HG02642 (cell line): ENCODE measurements at regions not wholly inside any gene's neighbourhood (a gene's known extent, or its start where the extent isn't known, plus 50 kb on each side); places are given as distances from the start of the nearest gene placed in this dataset.

Source experiments
- ATAC-seq: cut with Tn5 transposase; IDR thresholded peaks from one replicate; pipeline ENCODE4 v1.9.1; 2021; ENCODE audit warnings: mild to moderate bottlenecking; ENCODE audit not compliant: unreplicated experiment, poor library complexity

- ATAC-seq = no peak
Observed at GRCh38 chr12:88408823-88409222, 171.4 kb downstream of the KITLG start.

DNA sequence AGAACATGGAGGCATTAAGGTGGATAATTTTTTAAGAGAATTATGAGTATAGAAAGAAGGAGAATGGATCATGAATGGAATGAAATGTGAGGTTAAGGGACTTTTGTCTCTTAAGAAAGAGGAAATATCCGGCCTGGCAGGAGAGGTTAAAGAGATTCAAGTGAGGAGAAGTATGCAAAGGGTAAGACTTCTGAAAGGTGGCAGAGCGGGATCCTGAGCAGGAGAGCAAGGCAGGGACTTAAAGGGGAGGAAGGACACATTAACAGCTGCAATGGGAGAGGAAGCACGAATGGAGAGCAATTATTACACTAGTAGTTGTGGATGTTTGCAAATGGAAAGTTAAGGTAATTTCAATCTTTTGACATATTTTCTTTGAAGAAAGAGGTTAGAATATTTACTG, 171.0 kb downstream of the KITLG start:
- no peak for ATAC-seq

DNA sequence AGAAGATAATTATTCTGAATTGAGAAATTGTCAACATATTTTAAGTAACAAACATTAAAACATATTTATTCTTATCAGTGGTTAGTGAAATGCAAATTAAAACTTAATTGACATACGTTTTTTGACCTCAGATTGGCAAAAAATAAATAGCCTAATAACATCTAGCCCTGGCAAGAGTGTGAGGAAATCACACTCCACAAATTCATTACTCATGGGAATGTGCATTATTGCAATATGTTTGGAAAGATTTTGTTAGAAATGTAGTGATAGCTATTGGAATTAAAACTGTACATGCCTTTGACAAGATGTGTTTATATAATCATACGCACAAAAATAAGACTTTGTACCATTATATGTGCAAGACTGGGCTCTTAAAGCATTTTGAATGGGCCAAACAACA, 168.6 kb downstream of the KITLG start:
- ATAC-seq = no peak

- ATAC-seq = no peak
Observed at GRCh38 chr12:88413646-88414045, 166.6 kb downstream of the KITLG start.

GRCh38 chr12:88416155-88416554, 164.1 kb downstream of the KITLG start:
- ATAC-seq = no peak

- ATAC-seq = no peak
Observed at GRCh38 chr12:88416786-88417185, 163.5 kb downstream of the KITLG start.

DNA sequence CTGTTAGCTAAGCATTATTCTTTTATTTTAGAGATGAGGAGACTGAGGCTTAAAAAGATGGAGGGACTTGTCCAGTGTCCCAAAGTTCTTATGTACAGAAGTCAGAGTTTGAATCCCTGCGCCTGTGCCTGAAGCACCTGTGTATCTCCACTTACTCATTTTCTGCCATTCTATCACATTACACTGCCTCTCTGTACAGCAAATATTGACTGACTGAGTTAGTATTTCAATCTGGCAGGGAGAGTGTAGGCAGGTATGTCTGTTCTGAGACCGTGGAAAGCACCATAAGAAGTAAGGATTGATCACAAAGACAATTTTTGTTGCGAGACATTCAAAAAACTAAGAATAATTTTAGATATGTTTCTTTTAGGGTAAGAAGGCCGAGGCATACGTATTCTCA, 162.7 kb downstream of the KITLG start:
- no peak for ATAC-seq

GRCh38 chr12:88418856-88419497, 161.3 kb downstream of the KITLG start:
- ATAC-seq = no peak

DNA sequence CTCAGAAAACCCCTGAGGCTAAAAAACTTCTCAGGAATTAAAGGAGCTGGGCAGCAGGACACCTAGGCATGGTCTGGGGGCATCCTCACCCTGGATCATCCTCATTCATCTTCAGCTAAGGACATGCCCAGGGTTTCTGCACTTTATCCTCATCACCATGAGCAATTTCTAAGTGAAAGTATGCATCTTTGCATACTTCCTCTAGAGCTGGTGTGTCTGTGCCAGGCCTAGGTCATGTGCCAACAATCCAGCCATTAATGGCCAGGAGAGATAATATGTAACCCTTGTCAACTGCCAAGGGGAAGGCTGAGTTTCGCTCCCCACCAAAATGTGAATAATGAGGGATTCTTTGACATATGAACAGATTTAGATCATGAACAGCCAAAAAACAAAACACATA, 160.5 kb downstream of the KITLG start:
- ATAC-seq = no peak

GRCh38 chr12:88420457-88420856, 159.8 kb downstream of the KITLG start:
- ATAC-seq = no peak

DNA sequence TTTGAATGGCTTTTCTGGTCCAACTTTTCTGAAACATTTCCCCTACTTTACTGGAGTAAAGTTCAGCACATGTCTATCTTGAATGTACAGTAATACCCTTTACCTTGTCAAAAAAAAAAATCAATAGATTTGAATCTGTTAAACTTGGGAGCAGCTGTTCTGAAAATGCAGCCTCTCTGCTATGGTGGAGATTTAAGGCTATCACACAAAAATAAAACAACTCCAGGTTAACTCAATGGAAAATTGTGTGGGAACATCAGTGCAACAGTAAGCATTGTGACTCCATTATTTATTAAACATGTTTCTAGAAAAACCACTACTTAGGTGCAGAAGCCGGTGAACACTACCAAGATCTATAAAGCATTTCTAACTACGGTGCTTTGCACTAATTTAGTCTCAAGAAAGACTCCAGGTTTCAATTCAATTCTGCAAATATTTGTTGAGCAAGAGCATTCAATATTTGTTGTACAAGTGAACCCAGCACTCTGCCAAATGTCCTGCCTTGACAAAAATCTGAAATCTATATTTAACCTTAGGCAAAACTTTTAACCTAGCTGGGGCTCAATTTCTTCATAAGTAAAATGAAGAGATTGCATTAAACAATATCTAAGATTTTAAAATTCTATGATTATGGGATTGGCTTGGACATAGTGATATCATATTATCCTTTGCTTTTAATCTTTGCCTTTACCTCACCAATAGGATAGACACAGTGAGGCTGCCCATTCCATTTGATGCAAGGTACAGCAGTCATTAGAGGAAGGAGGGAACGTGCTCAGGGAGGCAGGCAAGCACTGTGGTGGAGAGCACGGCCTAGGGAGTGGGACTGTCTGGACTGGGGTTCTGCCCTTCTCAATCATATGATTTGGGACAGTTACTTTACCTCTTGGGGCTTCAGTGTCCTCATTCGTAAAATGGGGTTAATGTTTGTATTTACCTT, 155.2 kb downstream of the KITLG start:
- no peak for ATAC-seq

DNA sequence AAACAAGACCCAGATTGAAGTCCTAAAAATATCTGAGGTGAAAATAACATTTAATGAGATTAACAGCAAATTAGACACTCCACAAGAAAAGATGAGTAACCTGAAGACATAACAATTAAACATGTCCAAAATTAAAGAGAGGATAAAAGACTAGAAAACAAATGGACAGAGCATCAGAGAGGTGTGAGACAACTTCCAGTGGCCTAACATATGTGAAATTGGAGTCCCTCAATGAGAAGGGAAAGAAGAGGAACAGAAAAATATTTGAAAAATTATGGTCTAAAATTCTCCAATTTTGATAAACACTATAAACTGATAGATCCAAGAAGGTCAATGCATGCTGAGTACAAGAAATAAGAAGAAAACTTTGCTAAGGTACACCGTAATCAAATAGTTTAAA, 151.9 kb downstream of the KITLG start:
- no peak for ATAC-seq

DNA sequence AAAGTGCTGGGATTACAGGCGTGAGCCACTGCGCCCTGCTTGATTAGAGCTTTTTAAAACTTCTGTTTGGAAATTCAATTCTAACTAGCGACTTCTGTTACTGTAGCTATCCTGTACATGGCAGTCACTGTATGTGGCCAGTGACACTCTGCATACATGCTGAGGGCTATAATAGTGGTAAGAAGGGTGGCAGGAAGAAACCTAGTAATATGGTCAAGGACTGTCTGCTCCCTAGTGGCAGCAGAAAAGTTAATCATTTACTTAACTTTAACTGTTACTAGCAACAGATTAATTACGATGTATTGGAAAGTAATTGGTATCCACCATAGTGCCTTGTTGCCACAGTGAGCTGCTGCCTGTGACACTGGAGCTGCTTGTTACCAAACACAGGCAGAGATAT, 149.0 kb downstream of the KITLG start:
- no peak for ATAC-seq

DNA sequence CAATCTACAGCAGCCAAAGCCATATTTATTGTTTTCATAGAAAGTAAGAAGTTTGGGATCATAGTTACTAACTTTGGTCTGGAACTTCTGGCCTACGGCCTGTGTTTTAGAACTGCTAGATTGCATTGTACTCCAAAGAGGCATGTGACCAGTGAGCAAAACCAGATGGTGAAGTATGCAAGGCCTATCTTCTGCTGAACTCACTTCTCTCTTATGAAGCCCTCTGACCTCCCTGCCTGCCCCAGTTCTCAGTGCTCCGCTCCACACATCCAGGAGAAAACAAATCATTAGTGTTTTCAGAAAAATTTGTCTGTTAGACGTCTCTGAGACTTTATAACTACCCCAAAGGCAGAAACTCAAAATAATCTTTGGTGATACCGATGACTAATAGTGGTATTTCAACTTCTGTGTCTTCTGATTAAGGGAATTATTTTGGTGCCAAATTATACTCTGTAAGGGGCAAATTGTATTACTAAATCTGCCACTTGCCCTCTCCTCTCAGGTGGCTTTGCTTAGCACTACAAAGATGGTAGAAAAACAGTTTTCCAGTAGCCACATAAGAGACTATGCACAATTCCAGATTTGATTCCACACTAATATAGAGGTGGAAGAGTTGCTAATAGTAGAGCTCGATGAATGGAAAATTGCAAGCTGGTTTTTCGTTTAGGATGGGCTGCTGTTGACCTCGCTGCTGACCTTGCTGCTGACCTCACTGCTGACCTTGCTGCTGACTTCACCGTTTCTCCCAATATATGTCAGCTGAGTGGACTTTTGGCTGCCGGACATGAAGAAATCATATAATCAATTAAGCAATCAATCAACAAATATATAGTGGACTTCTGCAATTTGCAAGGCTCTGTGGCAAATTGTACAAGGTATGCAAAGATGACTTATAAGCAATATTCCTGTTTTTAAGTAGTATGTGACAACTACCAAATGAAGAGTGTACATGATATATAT, 147.5 kb downstream of the KITLG start:
- ATAC-seq = no peak

DNA sequence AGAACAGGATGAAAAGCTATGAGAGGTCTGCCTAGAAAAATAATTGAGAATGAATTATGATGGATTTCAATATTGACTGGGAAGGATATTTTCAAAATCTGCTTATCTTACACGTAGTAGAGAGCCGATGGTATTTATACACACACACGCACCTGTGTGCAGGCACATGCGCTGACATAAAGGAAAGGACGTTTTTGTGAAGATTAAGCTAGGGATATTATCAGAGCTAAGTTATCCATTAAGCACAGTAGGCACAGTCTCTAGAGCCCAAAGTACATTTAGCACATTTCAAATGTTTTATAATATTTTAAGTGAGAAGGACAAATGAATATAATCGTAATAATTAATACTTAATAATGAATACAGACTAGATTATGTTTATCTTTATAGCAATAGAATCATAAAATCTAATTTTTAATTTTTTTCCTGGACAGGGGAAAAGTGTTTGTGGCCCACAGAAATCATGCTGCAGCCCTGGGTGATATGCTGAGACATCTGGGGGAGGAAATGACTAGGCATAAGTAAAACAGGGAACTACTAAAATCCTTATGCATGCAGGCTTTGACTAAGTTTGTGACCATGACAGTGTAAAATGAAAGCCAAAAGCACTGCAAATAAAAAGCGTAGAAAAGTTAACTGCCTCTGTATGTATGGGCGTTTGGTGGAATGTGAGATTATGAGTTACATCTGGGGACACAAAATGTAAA, 146.1 kb downstream of the KITLG start:
- ATAC-seq = peak; percentile 85

GRCh38 chr12:88435334-88436076, 144.8 kb downstream of the KITLG start:
- no peak for ATAC-seq

DNA sequence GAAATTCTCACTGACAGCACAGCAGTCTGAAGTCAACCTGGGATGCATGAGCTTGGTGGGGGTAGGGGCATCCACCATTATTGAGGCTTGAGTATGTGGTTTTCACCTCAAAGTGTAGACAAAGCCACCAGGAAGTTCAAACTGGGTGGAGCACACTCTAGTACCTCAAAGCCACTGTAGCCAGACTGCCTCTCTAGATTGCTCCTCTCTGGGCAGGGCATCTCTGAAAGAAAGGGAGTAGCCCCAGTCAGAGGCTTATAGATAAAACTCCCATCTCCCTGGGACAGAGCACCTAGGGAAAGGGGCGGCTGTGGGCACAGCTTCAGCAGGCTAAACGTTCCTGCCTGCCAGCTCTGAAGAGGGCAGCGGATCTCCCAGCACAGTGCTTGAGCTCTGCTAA, 143.0 kb downstream of the KITLG start:
- ATAC-seq = no peak
